CD4-positive, alpha-beta T cell treated with Interferon alpha-2 for 1 hour (primary cell): ENCODE measurements at regions not wholly inside any gene's neighbourhood (a gene's known extent, or its start where the extent isn't known, plus 50 kb on each side); places are given as distances from the start of the nearest gene placed in this dataset.

Experiments
- DNase-seq, 2 donors: peaks; one replicate each; pipeline ENCODE4 v3.0.0-alpha.2; 2020 to 2022

GRCh38 chr20:50379049-50379990 lies 130.9 kb upstream of the PTPN1 start:
- peak in 1 of 2 donors; percentile 29 for DNase-seq

GRCh38 chr20:50379991-50380696 lies 130.0 kb upstream of the PTPN1 start:
- no peak for DNase-seq

GRCh38 chr20:50380697-50381040 lies 129.5 kb upstream of the PTPN1 start:
- DNase-seq = no peak

- DNase-seq = no peak
Observed at GRCh38 chr20:50381075-50381732, 129.0 kb upstream of the PTPN1 start.

- peak; percentile 29 to 43 for DNase-seq
Observed at GRCh38 chr20:50381771-50382593, 128.2 kb upstream of the PTPN1 start.

- peak; percentile 76 to 77 for DNase-seq
Observed at GRCh38 chr20:50385733-50386640, 124.2 kb upstream of the PTPN1 start.

GRCh38 chr20:50386641-50386960 lies 123.6 kb upstream of the PTPN1 start:
- DNase-seq = no peak

DNA sequence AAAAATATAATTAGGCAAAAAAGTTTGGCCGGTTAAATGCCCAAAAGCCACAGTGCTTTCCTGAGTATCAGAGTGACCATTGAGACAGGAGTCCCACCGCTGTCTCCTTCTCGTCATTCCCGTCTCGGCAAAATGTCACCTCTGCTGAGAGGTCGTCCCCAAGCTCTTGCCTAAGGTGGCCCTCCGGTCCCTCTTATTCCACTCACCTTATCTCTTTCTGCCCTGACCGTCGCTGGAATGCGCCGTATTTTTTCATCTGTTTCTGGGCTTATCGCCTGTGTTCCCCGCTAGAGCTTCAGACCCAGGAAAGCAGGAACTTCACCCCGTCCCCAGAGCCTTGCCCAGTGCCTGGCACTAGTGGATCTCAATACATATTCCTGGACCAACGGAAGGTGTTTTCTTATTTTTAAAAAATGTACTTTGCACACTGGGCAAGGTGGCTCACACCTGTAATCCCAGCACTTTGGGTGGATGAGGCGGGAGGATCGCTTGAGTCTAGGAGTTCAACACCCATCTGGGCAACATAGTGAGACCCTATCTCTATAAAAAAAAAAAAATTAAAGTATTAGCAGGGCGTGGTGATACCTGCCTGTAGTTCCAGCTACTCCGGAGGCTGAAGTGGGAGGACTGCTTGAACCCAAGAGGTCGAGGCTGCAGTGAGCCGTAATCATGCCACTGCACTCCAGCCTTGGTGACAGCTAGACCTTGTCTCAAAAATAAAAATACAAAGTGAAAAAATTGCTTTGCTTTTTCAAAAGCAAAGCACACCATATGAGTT lies 122.8 kb upstream of the PTPN1 start:
- DNase-seq = no peak

DNA sequence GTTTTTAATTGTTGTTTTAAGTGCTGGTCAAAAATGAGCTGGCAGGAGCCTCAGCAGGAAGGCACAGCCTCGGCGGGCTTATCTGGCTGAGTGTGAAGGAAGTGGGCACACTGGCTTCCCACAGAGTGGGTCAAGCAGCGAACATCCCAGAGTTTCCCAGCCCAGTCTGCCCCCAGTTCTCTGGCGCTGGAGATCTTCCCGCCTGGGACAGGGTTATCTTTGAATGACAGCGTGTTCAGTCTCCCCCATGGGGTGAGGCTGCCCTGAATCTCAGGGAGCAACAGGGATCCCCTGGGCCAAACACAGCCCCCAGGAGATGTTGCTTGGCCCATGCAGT lies 122.2 kb upstream of the PTPN1 start:
- DNase-seq = no peak

DNA sequence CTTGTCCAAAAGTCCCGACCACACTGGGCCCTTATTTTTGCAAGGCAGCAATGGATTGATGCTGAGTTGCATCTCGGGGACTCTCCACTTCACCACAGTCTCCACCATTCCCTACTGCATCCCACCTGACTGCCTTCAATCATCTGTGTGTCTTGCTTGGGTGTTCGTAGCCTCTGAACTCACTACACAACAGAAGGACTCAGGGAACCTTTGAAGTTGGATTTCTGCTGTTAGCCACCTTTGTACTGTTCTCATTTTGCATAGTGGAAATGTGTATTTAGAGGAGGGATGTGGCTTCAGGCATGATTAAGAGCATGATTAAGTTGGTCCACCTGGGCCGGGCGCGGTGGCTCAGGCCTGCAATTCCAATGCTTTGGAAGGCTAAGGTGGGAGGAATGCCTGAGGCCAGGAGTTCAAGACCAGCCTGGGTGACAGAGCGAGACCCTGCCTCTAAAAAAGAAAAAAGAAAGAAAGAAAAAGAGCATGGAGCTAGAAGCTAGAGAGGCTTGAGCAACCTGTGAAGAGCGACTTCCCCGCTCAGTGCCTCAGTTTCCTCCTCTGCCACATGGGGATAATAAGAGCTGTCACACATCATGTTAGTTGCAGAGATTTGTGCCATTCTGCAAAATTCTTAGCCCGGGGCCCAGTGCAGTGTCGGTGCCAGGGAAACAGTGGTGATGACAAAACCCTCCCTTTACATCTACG lies 121.3 kb upstream of the PTPN1 start:
- no peak for DNase-seq

DNA sequence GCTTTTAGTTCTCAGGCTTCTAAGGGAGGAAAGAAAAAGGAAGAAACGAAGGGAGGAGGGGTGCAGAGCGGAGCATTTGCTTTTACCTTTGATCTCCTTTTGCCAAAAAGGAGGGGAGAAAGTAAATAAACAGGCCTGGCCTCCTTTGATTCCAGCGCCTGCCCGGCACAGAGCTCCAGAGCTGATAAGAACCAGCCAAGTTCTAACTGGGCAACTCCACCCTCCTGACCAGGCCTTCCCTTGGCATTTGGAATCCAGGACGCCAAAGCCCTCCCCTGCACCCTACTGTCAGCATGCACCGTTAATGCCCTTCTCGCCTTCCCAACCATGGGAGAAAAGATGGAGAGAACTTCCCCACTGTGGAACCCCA lies 120.8 kb upstream of the PTPN1 start:
- no peak for DNase-seq

DNA sequence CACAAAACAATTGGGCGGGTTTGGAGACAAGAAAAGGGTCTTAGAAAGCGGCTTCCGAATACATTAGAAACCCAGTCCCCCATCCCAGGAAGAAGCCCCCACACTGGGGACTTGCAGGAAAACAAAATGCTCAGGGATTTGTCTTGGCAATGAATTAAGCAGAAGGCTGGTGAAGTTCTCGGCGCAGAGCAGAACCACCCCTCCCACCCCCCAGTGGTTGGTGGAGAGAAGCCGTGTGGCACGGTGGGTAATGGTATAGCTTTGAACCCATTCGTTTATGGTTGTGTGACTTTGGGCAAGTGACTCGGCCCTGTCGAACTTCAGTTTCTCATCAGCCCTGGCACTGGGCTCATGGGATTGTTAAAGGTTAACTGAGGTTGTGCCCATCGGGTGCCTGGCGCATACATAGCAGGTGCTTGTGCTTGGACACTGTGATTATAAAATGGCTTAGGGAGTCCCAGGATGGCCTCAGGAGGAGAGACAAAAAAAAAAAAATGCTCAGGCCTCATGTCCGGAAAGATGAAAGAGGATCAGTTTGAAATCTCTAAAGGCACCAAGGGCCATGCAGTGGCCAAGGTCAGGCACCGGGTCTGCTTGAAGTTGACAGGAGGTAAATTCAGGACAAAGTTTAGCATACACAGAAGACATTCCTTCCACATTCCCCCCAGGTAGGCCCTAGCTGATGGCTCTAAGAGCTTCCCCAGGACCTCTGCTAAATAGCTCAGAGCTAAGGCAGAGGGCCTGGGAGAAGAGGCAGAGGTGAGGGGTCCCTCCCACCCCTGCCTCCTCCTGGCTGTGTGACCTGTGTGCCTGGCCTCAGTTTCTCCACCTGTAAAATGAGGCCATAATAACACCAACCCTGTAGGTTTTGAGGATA lies 120.1 kb upstream of the PTPN1 start:
- no peak for DNase-seq

- no peak for DNase-seq
Observed at GRCh38 chr20:50390685-50391443, 119.3 kb upstream of the PTPN1 start.

DNA sequence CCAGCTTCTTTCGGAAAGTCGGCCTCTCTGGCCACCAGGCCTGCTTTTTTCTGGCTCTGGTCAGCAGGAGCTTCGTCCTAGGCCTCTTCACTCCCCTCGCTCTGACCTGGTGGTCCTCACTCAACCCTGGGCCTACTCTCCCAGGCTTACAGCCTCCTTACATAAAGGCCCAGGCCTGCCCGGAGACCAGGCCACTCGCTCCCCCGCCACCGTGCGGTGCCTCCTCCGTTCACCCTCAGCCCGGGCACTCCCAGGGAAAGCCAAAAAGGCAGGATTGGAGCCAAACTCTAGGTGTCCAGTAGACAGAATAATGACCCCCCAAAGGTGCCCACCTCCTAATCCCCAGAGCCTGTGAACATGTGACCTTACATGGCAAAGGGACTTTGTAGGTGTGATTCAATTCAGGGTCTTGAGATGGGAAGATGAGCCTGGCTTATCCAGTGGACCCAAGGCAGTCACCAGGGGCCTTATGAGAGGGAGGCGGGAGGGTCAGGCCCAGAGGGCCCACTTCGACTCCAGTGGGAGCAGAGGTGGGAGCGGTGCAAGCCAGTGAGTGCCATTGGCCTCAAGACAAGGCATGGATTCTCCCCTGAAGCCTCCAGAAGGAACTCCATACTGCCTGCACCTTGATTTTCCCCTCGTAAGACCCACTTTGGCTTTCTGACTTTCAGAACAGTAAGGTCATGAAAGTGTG lies 118.6 kb upstream of the PTPN1 start:
- no peak for DNase-seq

DNA sequence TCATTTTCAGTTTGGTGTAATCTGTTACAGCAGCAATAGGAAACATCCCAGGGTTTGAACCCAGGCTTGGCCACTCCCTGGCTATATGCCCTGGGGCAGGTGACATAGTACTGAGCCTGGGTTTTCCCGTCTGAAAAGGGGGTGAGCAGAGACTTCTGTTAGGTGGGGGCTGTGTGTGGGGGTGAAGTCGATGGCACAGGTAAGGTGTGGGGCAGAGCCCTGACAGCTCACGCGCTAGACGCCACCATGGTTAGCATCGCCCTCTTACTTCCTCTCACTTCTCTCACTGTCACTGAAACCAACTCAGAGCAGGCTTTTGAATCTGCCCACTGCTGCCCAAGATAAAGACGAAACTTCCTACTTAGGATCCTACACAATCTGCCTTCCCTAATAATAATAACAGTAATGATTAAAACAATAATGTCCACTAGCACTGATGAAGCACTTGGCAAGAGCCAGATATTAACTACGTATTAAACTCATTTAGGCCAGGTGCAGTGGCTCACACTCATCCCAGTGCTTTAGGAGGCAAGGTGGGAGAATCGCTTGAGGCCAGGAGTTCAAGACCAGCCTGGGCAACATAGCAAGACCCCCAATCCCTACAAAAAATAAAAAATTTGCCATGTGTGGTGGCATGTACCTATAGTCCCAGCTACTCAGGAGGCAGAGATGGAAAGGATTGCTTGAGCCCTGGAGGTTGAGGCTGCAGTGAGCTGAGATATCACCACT lies 117.9 kb upstream of the PTPN1 start:
- peak; percentile 12 to 28 for DNase-seq

- DNase-seq = no peak
Observed at GRCh38 chr20:50393242-50393641, 116.9 kb upstream of the PTPN1 start.

- no peak for DNase-seq
Observed at GRCh38 chr20:50393990-50394561, 116.1 kb upstream of the PTPN1 start.
